Ureter (tissue), 1 donor: ENCODE measurements at regions not wholly inside any gene's neighbourhood (a gene's known extent, or its start where the extent isn't known, plus 50 kb on each side); places are given as distances from the start of the nearest gene placed in this dataset.

Experiments
- DNase-seq: peaks from one replicate; pipeline ENCODE4 v3.0.0-alpha.2; 2020; ENCODE audit warnings: low spot score
- donor health status: DM: yes; HTN: yes; CAD: no.

DNA sequence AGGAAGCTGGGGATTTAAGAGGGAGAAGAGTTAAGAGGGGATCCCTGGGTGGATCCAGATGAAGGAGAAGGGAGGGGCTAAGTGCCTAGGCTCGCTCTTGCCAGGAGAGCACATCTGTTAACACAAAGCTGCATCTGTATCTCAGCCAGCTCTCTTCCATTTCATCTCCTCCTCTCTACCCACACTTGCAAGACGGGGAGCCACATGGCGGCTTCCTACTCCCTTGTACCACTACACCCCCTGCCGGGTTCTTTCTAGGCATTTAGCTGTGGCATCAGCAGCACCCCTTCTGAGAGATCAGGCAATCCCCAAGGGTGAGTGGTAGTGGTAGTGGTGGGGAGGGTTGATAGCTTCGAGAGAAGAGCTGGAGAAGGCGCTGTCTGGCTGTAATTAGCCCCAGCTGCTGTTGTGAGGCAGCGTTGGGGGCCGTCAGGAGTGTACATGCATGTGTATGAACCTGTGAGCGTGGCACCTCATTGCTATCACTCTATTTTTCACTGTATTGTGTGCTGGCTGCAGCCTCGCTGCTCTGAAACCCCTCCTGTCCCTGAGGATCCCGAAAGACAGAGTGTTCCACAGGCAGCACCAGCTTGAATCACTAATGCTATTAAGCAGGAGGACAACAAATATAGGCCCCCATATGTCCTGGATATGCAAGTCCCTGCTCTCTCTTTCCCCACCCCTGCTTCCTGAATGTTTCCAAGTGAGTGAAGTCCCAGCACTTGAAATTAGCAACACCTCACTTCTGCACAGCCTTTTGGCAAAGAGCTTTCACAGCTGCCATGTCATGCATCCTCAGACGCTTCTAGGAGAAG is 73.7 kb downstream of the RTL9 start:
- no peak for DNase-seq

DNA sequence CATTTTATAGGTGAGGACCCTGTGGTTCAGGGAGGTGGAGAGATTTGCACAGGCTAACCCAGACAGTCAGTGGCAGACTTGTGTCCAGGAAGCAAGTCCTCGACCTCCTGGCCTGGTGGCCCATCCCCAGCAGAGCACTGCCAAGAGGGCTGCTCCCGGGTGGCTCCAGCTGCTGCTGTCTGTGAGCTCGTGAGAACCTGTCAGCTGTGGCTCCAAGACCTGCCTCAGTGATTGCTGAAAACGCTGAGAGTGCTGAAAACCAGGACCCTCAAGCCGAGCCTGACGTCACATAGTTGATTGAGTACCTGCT is 74.2 kb downstream of the RTL9 start:
- DNase-seq = no peak

DNA sequence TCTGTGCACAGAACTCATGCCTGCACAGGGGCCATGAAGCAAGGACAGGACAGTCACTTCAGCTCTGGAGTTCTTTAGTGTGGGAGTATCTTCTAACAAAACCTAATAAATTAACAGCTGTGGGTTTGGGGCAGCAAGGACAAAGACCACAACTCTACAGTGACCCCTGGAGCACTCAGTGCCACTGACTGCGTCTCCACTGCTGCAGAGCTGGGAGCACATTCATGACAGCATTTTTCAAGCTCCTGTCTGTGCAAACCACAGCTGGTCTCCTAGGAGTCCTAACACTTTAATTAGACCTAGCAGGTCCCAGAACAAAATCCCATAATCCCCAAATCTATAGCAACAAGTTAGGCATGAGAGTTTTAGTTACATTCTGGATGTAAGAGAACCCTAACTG is 76.5 kb downstream of the RTL9 start:
- DNase-seq = no peak

DNA sequence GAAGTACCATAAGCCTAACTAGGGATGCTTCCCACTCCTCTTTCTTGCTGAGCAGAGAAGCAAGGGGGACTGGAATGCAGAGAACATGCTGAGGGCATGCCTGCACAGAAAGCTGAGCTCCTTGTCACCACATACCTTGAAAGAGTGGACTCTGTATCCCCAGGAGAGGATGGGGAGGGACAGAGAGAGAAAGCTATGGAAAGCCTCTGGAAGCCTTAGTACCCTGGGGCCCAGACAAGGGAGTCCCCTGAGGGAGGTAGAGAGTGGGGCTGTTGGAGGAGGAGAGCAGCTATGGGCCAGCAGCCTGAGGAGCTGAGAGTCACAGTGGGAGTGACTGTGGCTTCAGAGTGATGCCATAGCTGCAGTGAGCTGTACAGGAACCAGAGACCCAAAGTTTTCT is 77.9 kb downstream of the RTL9 start:
- DNase-seq = no peak

DNA sequence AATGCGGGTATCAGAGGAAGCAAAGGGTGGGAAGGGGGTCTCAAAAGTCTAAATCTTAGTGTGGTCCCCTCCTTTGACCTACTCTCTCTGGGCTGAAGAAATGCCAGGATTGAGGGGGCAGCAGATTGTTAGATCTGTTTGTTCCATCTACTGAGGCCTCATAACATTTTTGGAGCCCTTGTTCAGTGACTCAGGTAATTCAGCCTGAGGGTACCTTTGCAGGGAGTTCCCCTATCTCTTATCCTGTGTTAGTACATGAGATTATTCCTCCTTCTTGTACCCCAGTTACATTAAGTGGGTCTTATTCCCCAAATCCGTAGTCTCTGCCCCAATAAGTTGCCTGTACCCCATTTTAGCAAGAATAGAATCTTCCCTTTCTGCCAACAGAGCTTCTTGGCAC is 79.0 kb downstream of the RTL9 start:
- no peak for DNase-seq

DNA sequence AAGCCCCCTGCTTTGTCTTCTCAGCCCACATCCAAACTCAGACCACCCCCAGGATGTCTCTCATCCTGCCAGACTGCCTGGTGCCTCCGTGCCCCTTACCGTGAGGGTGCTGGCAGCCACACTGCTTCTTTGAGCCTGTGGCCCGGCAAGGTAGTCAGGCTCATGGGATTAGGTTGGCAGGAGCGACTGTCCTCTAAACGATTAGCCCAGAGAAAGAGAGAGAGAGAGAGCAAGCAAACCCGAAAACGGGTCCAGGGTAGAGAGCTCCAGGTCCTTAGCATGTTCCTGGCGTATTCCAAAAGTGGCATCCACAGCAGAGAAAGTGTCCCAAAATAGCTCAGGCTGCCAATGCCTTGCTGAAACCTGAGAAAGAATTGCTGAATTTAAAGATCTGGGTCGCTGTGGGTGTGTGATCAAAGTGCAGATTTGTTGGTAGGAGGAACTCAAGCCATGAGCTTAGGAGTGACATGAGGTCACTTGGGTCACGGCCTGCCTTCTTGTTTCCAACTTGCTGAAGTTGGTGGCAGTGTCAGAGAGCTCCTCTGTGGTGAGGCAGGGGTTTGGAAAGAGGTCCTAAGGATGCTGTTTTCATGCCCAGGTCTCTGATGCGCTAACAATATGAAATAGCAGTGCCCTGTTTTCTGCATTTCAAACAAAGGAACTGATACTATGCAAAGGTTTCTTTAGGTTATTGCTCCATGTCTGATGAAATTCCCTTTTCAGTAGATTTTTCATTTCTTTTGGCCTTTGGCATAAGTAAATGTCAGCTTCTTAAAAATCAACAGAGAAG is 81.6 kb downstream of the RTL9 start:
- DNase-seq = no peak

DNA sequence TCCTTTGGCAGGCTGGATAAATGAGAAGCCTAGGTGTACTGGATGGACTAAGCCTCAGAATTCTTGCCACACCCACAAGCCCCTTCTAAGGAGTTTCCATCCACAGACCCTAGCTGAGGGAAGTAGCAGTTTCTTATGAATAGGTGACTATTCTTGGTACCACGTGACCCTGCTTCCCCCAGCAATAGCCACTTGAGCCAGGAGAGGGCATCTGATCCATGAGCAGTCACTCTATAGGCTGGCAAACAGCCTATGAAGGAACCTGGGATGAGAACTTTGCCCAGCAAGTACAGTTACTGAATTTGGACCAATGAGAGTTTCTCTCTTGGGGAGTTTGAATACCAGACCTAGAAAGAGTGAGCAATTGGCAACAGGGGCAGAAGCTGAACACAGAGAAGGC is 84.0 kb downstream of the RTL9 start:
- DNase-seq = no peak

DNA sequence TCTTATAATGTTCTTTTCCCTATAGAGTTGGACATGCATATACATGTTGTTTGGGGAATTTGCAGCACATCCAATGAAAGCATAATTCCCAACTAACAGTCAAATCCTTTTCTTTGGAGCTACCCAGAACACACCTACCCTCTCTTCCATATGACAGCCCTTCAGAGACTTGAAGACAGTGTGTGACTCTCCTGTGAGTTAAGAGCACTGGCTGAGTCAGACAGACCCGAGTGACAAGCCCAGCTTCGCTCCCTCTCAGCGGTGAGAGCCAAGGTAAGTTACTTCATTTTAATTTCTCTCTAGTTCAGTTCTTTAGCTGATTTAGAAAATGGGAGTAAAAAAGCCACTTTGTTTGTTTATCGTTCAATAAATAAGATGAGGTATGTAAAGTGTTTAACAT is 86.3 kb downstream of the RTL9 start:
- DNase-seq = no peak

DNA sequence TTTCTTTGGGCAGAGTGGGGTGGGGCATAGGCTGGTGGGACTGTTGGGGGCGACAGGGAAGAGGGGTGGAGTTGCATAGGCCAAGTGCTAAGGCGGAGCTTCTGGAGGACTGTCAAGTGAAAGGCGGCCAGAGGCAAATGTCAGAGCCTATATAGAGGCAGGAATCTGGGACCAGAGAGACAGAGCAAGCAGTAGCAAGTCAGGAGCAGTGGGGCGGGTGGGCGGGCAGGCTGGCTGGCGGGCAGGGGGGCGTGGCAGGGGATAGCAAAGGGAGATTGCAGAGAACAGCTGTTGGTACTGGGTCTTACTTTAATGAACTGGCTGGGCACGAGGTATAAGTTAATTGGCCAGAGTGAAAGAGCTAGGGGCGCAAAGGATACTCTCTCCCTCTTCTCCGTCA is 89.8 kb downstream of the RTL9 start:
- no peak for DNase-seq

DNA sequence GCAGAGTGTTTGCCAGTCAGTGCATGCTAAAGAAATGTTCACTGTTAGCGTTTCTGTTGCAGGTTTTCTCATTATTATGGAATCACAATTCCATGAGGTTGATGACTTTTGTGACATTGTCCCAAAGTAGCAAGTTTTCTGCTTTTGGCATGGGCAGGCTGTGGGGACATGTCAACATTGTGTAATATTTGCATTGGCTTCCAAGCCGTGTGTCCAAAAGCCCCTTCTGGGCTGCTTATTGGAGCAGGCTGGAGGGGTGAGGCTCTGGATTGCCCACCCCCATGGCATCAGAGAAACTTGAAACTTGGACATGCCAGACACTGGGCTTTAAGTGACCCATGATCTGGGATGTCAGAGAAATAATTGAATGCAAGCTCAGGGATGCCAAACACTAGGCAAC is 90.7 kb downstream of the RTL9 start:
- DNase-seq = no peak

DNA sequence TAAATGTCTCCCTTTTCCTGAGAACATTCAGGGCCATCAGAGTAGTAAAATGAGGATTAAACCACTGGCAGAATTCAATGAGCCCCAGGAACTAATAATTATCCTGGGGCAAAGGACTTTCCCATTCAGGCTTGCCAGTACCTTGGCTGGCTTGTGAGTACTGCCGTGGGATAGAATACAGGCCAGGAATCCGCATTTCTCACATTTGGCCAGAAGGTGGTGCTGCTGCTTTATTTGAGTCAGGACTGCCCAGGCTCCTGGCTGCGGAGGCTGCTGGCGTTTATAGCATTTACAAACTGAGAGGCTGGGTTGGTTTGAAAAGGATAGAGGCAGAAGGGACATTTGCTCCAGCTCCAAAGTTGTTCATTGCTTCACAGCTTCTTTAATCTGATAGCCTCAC is 91.4 kb downstream of the RTL9 start:
- peak; percentile 83 for DNase-seq

DNA sequence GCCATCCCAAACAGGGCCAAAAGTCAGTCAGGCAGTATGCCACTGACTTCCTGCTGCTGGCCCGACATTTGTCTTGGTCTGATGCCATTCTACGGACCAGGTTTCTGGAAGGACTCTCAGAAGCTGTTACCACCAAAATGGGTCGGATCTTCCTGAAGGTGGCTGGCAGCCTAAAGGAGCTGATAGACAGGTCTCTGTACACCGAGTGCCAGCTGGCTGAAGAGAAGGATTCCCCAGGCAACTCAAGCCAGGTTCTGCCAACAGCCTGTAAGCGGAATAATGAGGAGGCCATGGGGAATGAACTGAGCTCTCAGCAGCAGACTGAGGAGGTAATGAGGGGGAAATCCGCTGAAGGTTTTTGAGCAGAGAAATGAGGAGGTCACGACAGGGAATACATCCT is 95.7 kb downstream of the RTL9 start:
- no peak for DNase-seq

DNA sequence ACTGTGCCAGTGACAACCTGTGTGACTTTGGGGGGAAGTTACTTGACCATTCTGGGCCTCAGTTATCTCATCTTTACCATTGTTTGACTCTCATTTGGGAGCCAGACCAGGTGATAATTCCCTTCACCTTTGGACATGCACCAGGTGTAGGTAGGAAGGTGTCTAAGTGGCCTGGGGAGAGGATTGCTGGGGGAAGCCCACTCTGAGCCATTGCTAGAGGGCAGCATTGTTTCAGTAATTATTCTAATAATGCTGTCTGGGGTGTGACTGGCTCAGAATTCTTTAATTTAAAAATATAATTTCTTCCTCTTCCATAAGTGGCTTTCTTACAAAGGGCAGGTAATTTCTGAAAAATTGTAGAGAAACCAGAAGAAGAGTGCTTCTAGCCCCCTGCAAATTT is 104.3 kb downstream of the RTL9 start:
- DNase-seq = no peak

DNA sequence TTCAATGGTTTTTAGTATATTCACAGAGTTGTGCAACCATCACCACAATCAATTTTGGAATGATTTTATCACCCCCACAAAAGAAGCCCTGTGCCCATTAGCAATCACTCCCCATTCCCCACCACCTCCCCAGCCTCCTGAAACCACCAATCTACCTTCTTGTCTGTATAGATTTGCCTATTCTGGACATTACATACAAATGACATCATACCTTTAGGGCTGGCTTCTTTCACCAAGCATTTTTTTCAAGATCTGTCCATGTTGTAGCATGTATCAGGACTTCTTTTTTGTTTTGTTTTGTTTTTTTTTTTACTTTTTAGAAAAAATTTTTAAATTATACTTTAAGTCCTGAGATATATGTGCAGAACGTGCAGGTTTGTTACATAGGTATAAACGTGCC is 108.1 kb downstream of the RTL9 start:
- DNase-seq = no peak

DNA sequence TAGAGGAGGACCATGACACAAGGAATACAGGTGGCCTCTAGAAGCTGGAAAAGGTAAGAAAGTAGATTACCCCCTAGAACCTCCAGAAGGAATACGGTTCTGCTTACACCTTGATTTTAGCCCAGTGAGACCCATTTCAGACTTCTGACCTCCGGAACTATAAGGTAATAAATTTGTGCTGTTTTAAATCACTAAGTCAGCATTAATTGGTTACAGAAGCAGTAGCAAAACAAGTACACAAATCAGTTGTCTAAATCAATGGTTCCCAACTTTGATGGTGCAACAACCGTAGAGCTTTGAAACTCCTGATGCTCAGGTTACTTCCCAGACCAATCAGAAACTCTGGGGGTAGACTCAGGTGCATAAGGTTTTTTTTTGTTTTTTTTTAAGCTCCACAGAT is 113.6 kb downstream of the RTL9 start:
- DNase-seq = no peak

DNA sequence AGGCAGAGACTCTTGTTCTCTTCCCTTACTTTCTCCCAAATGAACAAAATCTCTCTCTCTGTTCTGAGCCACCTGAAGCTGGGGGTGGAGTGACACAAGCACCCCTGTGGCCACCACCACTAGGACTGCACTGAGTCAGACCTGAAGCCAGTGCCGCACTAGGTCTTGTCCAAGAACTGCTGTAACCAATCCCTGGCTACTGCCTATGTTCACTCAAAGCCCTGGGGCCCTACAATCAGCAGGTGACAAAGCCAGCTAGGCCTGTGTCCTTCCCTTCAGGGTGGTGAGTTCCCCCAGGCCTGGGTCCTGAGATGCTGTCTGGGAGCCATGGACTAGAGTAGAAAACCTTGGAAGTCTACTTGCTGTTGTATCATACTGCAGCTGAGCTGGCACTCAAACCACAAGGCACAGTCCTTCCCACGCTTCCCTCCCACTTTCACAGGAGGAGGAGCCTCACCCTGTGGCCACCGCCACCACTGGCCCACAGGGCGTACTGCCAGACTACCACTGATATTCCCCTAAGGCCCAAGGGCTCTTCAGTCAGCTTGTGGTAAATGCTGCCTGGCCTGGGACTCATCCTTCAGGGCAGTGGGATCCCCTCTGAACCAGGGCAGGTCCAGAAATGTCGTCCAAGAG is 119.1 kb downstream of the RTL9 start:
- no peak for DNase-seq

DNA sequence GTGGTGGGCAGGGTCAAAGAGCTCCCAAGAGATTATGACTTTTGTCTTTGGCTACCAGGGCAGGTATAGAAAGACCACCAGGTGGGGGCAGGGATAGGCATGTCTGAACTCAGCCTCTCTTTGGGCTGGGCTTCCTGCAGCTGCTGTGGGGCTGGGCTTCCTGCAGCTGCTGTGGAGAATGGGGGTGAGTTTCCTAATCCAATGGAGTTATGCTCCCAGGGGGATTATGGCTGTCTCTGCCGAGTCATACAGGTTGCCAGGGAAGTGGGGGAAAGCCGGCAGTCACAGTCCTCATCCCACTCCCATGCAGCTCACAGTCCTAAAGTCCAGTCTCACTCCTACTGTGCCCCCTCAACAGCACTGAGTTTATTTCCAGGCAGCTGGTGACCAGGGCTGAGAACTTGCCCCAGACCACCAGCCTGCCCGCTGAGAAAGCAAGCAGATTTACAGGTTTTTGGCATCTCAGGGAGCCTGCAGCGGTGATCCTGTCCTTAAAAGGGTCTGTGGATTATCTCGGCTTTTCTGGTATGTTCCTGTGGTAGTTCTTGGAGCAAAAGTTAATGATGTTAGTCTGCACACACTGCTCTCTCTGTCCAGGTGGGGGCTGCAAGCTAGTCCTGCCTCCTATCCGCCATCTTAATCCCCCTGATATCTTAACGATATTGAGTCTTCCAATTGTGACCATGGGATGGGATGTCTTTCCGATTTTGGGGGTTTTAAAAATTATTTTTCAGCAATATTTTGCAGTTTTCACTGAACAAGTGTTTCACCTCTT is 133.4 kb downstream of the RTL9 start:
- DNase-seq = no peak

DNA sequence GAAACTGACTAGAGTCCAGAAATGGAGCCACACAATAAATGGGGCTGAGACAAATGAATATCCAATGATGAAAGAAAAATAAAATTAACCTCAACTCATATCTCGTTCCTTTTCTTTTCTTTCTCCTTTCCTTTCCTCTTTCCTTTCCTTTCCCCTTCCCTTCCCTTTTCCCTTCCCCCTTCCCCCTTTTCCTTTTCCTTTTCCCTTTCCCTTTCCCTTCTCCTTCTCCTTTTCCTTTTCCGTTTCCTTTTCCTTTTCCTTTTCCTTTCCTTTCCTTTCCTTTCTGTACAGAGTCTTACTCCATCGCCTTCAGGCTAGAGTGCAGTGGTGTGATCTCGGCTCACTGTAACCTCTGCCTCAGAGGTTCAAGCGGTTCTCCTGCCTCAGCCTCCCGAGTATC is 146.3 kb downstream of the RTL9 start:
- DNase-seq = no peak

DNA sequence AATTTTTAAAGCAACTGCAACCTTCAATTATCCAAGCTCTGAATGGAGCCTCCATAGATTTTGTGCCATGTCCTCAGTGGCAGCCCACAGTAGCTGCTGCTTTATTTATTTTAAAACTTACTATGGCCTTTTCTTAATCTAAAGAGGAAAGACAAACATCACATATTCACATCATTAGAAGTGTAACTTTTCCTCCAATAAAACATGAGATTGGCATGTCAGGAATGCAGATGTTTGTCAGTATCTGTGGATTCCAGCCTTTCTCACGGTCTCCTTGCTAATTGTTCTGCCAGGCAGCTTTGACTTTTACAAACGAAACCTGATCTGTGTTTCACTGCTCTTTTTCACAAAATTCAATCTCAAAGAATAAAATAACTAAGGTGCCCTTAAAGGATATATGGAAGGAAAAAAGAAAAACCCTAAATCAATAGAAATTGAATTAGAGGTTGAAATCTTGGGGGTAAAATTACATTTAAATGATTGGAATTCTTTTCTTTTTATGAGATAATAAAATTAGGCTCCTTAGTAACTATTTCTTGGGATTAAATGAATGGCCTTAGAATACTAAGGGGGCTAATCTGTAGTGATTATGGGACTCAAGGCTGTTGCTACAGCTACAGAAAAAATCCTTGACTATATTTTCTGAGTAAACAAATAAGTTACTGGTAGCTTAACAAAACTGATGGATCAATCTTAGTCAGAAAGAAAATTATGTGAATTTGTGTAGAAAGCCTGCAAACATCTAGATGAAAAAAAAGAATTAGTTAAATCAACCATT is 151.3 kb downstream of the RTL9 start:
- DNase-seq = no peak

DNA sequence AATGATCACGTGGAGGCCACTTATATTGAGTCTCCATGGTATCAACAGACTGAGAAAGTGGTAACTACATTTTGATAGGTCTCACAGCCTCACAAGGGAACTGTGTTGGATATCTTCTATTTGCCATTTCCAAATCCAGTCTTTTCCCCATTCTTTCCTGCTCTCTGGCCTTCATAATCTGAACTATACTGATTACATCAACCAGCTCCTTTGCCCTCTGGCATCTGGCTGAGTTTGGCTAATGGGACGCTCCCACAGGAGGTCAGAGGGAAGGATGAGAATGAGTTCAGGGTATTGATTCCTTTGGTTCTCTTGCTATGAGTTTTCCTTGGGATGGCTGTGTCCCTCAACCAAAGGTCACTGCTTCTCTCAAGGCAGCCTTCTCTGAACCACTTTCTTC is 152.6 kb downstream of the RTL9 start:
- no peak for DNase-seq

DNA sequence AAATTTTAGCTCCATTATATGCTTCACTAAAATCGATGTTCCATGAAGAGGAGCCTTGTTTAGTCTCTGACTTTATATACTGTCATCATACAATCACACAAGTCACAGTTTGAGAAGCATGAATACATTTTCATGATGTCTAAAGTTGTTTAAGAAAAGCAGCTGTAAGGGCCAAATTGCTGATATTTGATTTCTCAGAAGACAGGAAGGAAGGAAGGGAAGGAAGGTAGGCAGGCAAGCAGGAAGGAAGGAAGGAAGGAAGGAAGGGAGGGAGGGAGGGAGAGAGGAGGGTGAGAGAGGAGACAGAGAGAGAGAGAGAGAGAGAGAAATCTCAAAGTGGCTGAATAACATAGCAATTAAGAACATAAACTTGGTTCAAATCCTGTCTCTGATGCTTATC is 153.7 kb downstream of the RTL9 start:
- no peak for DNase-seq

DNA sequence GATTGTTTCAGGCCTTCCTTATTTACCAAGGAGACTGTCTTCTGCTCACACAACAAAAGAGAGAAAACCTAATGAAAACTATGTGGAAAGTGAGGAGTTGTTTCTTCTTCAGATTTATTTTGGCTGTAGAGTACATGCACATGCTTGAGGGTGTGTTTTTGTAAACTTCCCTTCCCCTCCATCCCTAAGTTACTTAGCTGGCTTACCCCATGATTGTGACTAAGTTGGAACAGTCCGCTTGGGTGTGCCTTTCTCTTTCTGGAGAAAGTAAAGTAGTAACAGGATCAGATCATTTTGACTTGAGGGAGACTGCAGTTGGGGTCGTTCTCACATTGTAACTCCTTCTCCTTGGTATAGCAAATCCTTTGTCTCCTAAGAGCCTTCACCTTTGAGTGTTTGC is 155.9 kb downstream of the RTL9 start:
- DNase-seq = no peak
